Large intestine (tissue), 3 donors: ENCODE measurements at regions not wholly inside any gene's neighbourhood (a gene's known extent, or its start where the extent isn't known, plus 50 kb on each side); places are given as distances from the start of the nearest gene placed in this dataset.

Experiments used
- DNase-seq, 2 donors: peaks; one replicate each; pipeline versions ENCODE4 v3.0.0 to v3.0.0-alpha.2; 2013
- H3K27ac ChIP-seq: one replicate; pipeline ENCODE4 v1.5.1; 2013; ENCODE audit warnings: low read length
- H3K27me3 ChIP-seq: 2 replicates; pipeline ENCODE4 v1.6.1; 2013; ENCODE audit warnings: low read length; ENCODE audit not compliant: control insufficient read depth, insufficient read depth
- H3K36me3 ChIP-seq: 2 replicates; pipeline ENCODE4 v1.6.1; 2013; ENCODE audit warnings: low read length; ENCODE audit not compliant: control insufficient read depth, insufficient read depth
- H3K4me1 ChIP-seq: one replicate; pipeline ENCODE4 v1.6.1; 2013; ENCODE audit warnings: low read length; ENCODE audit not compliant: control insufficient read depth, insufficient read depth
- H3K4me3 ChIP-seq: one replicate; pipeline ENCODE4 v1.5.1; 2013; ENCODE audit warnings: low read length
- H3K9me3 ChIP-seq: one replicate; pipeline ENCODE4 v1.6.1; 2013; ENCODE audit warnings: mild to moderate bottlenecking, low read depth, low read length, moderate library complexity; ENCODE audit not compliant: control insufficient read depth
- WGBS: methylation state at CpG from one replicate; pipeline ENCODE4 v1.1.5; 2013; ENCODE audit warnings: low lambda C conversion rate; ENCODE audit not compliant: insufficient coverage; 5-methylcytosine and 5-hydroxymethylcytosine counted together

GRCh38 chr9:13718539-13718938, 439.0 kb upstream of the MPDZ start:
- WGBS = 100% methylated on average over 1 of the region's 5 CpGs
- no peaks in the 10 kb centered on the region for H3K36me3 ChIP-seq
- H3K9me3 ChIP-seq = no peaks in the 10 kb centered on the region
- H3K27me3 ChIP-seq = no peaks in the 10 kb centered on the region
- no peak overlapping the region for H3K4me3 ChIP-seq
- DNase-seq = no peak
- H3K27ac ChIP-seq = no peak overlapping the region
- H3K4me1 ChIP-seq = no peaks in the 10 kb centered on the region

- H3K36me3 ChIP-seq = no peaks in the 10 kb centered on the region
- no peak overlapping the region for H3K4me3 ChIP-seq
- H3K9me3 ChIP-seq = no peaks in the 10 kb centered on the region
- no peaks in the 10 kb centered on the region for H3K4me1 ChIP-seq
- no peaks in the 10 kb centered on the region for H3K27me3 ChIP-seq
- DNase-seq = no peak
- WGBS = 80% methylated on average over 2 of the region's 4 CpGs
- no peak overlapping the region for H3K27ac ChIP-seq
Observed at GRCh38 chr9:13718086-13718485, 438.6 kb upstream of the MPDZ start.

- Histone ChIP-seq H3K36me3 (no peaks in the 10 kb centered on the region), H3K9me3 (no peaks in the 10 kb centered on the region), H3K4me3 (no peak overlapping the region), H3K27ac (no peak overlapping the region), H3K4me1 (no peaks in the 10 kb centered on the region), H3K27me3 (no peaks in the 10 kb centered on the region)
- no peak for DNase-seq
- no CpG with 5 or more reads among the region's 3 CpGs for WGBS
Observed at GRCh38 chr9:13717322-13718054, 438.0 kb upstream of the MPDZ start.

- no peaks in the 10 kb centered on the region for H3K36me3 ChIP-seq
- no peaks in the 10 kb centered on the region for H3K9me3 ChIP-seq
- no peaks in the 10 kb centered on the region for H3K27me3 ChIP-seq
- no peak overlapping the region for H3K27ac ChIP-seq
- no peak for DNase-seq
- no peaks in the 10 kb centered on the region for H3K4me1 ChIP-seq
- H3K4me3 ChIP-seq = no peak overlapping the region
- WGBS = 70% methylated on average over 2 of the region's 6 CpGs
Observed at GRCh38 chr9:13716601-13717321, 437.3 kb upstream of the MPDZ start.

- no CpG with 5 or more reads among the region's 1 CpG for WGBS
- H3K9me3 ChIP-seq = no peaks in the 10 kb centered on the region
- no peak for DNase-seq
- H3K4me1 ChIP-seq = no peaks in the 10 kb centered on the region
- H3K27me3 ChIP-seq = no peaks in the 10 kb centered on the region
- H3K27ac ChIP-seq = no peak overlapping the region
- H3K4me3 ChIP-seq = no peak overlapping the region
- H3K36me3 ChIP-seq = no peaks in the 10 kb centered on the region
Observed at GRCh38 chr9:13716090-13716489, 436.6 kb upstream of the MPDZ start.

- Histone ChIP-seq H3K36me3 (no peaks in the 10 kb centered on the region), H3K27me3 (no peaks in the 10 kb centered on the region), H3K4me3 (no peak overlapping the region), H3K4me1 (no peaks in the 10 kb centered on the region), H3K9me3 (no peaks in the 10 kb centered on the region), H3K27ac (no peak overlapping the region)
- WGBS = no CpG with 5 or more reads among the region's 1 CpG
- DNase-seq = no peak
Observed at GRCh38 chr9:13715430-13715829, 435.9 kb upstream of the MPDZ start.

- Histone ChIP-seq H3K27me3 (no peaks in the 10 kb centered on the region), H3K4me3 (no peak overlapping the region), H3K36me3 (no peaks in the 10 kb centered on the region), H3K9me3 (no peaks in the 10 kb centered on the region), H3K27ac (no peak overlapping the region), H3K4me1 (no peaks in the 10 kb centered on the region)
- no peak for DNase-seq
- WGBS = 86% methylated on average over 3 of the region's 4 CpGs
Observed at GRCh38 chr9:13707612-13708576, 428.4 kb upstream of the MPDZ start.

- Histone ChIP-seq H3K4me1 (no peaks in the 10 kb centered on the region), H3K27ac (no peak overlapping the region), H3K36me3 (no peaks in the 10 kb centered on the region), H3K9me3 (no peaks in the 10 kb centered on the region), H3K27me3 (no peaks in the 10 kb centered on the region), H3K4me3 (no peak overlapping the region)
- DNase-seq = no peak
- WGBS = no CpG with 5 or more reads among the region's 6 CpGs
Observed at GRCh38 chr9:13705918-13706317, 426.4 kb upstream of the MPDZ start.

- no peaks in the 10 kb centered on the region for H3K4me1 ChIP-seq
- H3K27me3 ChIP-seq = no peaks in the 10 kb centered on the region
- no CpG with 5 or more reads among the region's 3 CpGs for WGBS
- H3K36me3 ChIP-seq = no peaks in the 10 kb centered on the region
- no peak overlapping the region for H3K27ac ChIP-seq
- no peak for DNase-seq
- no peaks in the 10 kb centered on the region for H3K9me3 ChIP-seq
- H3K4me3 ChIP-seq = no peak overlapping the region
Observed at GRCh38 chr9:13705373-13705772, 425.9 kb upstream of the MPDZ start.

- no peak overlapping the region for H3K27ac ChIP-seq
- no peaks in the 10 kb centered on the region for H3K4me1 ChIP-seq
- no peaks in the 10 kb centered on the region for H3K9me3 ChIP-seq
- 100% methylated on average over 1 of the region's 1 CpG for WGBS
- no peak overlapping the region for H3K4me3 ChIP-seq
- H3K27me3 ChIP-seq = no peaks in the 10 kb centered on the region
- no peak for DNase-seq
- H3K36me3 ChIP-seq = no peaks in the 10 kb centered on the region
Observed at GRCh38 chr9:13690595-13690994, 411.1 kb upstream of the MPDZ start.
